ENCODE measurements at regions not wholly inside any gene's neighbourhood (a gene's known extent, or its start where the extent isn't known, plus 50 kb on each side); places are given as distances from the start of the nearest gene placed in this dataset.

GRCh38 chr6:92485487-92485886 lies 933.9 kb downstream of the EPHA7 start:
- no peak for FAIRE-seq

DNA sequence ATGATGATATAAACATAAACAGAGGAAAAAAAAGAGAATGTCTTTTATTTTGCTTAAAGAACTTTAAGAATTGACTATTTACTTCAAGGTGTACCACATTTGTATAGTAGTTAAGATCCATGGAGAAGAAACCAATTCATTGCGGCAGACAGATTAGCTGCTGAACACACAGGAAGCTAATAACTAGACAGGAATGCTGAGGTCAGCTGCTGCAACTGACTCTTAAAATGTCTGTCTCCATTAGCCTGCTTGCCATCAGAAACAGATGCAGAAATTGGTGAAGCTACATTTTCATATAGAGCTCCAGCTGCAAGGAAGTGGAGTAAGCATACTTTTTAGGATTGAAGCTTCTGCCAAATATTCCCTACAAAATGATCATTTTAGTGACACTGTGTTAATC lies 939.5 kb downstream of the EPHA7 start:
- FAIRE-seq (no peak), DNase-seq (ENCODE audit: insufficient read length) (no peak)
- TF ChIP-seq TAF1 (IDR thresholded peaks at IDR 0.05; ENCODE audit: borderline replicate concordance, low read depth, low read length) (no peak), POLR2A (IDR thresholded peaks at IDR 0.05; ENCODE audit: low read depth, low read length) (no peak), POLR2AphosphoS5 (IDR thresholded peaks at IDR 0.05; ENCODE audit: low read depth, low read length) (no peak)

More at GRCh38 chr6:92485487-92485886, 933.9 kb downstream of the EPHA7 start:
- TF ChIP-seq TAF1 (IDR thresholded peaks at IDR 0.05; ENCODE audit: borderline replicate concordance, low read depth, low read length) (no peak), POLR2A (IDR thresholded peaks at IDR 0.05; ENCODE audit: low read depth, low read length) (no peak), POLR2AphosphoS5 (IDR thresholded peaks at IDR 0.05; ENCODE audit: low read depth, low read length) (no peak)
- DNase-seq (ENCODE audit: insufficient read length): no peak

DNA sequence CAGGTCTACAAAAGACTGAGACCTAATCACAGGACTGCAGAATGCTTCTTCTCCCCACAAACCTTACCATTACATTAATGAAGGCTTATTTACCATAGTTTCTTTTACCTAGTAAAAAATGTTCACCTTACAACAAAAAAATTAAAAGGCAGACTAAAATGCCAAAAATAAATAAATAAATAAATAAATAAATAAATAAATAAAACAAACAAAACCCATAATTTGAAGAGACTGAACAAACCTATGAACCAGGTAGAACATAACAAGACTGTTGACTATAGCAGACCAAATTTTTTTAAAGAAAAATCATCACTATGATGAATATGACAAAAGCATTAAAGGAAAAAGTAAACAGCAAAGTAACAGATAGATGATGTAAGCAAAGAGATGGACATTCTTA lies 946.3 kb downstream of the EPHA7 start:
- TF ChIP-seq TAF1 (IDR thresholded peaks at IDR 0.05; ENCODE audit: borderline replicate concordance, low read depth, low read length) (no peak), POLR2A (IDR thresholded peaks at IDR 0.05; ENCODE audit: low read depth, low read length) (no peak), POLR2AphosphoS5 (IDR thresholded peaks at IDR 0.05; ENCODE audit: low read depth, low read length) (no peak)
- FAIRE-seq: no peak

GRCh38 chr6:92469186-92469828 lies 950.1 kb downstream of the EPHA7 start:
- no peak for DNase-seq (ENCODE audit: insufficient read length)
- FAIRE-seq: no peak
- TF ChIP-seq POLR2AphosphoS5 (IDR thresholded peaks at IDR 0.05; ENCODE audit: low read depth, low read length) (no peak), POLR2A (IDR thresholded peaks at IDR 0.05; ENCODE audit: low read depth, low read length) (no peak), TAF1 (IDR thresholded peaks at IDR 0.05; ENCODE audit: borderline replicate concordance, low read depth, low read length) (no peak)

More for the DNA sequence above, 946.3 kb downstream of the EPHA7 start:
- DNase-seq (ENCODE audit: insufficient read length): no peak

GRCh38 chr6:92468066-92468465 lies 951.3 kb downstream of the EPHA7 start:
- TF ChIP-seq POLR2AphosphoS5 (IDR thresholded peaks at IDR 0.05; ENCODE audit: low read depth, low read length) (no peak), TAF1 (IDR thresholded peaks at IDR 0.05; ENCODE audit: borderline replicate concordance, low read depth, low read length) (no peak), POLR2A (IDR thresholded peaks at IDR 0.05; ENCODE audit: low read depth, low read length) (no peak)
- FAIRE-seq (no peak), DNase-seq (ENCODE audit: insufficient read length) (no peak)

- FAIRE-seq (no peak), DNase-seq (ENCODE audit: insufficient read length) (no peak)
- TF ChIP-seq POLR2AphosphoS5 (IDR thresholded peaks at IDR 0.05; ENCODE audit: low read depth, low read length) (no peak), POLR2A (IDR thresholded peaks at IDR 0.05; ENCODE audit: low read depth, low read length) (no peak), TAF1 (IDR thresholded peaks at IDR 0.05; ENCODE audit: borderline replicate concordance, low read depth, low read length) (no peak)
Measured at GRCh38 chr6:92460133-92460532, 959.2 kb downstream of the EPHA7 start.

- FAIRE-seq: no peak
- no peak for DNase-seq (ENCODE audit: insufficient read length)
- TF ChIP-seq POLR2AphosphoS5 (IDR thresholded peaks at IDR 0.05; ENCODE audit: low read depth, low read length): no peak
- no peak for TF ChIP-seq POLR2A (IDR thresholded peaks at IDR 0.05; ENCODE audit: low read depth, low read length)
- TF ChIP-seq TAF1 (IDR thresholded peaks at IDR 0.05; ENCODE audit: borderline replicate concordance, low read depth, low read length): no peak
Measured at GRCh38 chr6:92459606-92460005, 959.8 kb downstream of the EPHA7 start.

- FAIRE-seq: no peak
- TF ChIP-seq TAF1 (IDR thresholded peaks at IDR 0.05; ENCODE audit: borderline replicate concordance, low read depth, low read length) (no peak), POLR2AphosphoS5 (IDR thresholded peaks at IDR 0.05; ENCODE audit: low read depth, low read length) (no peak), POLR2A (IDR thresholded peaks at IDR 0.05; ENCODE audit: low read depth, low read length) (no peak)
- no peak for DNase-seq (ENCODE audit: insufficient read length)
Measured at GRCh38 chr6:92446052-92446451, 973.3 kb downstream of the EPHA7 start.

DNA sequence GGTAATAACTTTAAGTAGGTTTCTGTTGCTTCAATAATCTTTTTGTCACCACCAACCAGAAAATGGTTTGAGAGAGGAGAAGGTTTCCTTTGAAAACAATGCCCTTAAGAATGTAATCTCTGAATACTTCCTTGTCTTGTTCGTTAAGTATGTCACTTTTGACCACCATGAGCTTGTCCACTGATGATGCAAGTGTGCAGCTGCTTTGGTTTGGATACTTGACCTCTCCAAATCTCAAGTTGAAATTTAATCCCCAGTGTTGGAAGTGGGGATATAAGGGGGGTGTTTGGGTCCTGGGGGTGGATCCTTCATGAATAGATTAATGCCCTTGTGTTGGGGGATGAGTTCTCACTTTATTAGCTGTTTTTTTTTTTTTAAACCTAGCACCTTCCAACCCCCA lies 985.4 kb downstream of the EPHA7 start:
- DNase-seq (ENCODE audit: insufficient read length) (no peak), FAIRE-seq (no peak)
- TF ChIP-seq TAF1 (IDR thresholded peaks at IDR 0.05; ENCODE audit: borderline replicate concordance, low read depth, low read length): no peak
- TF ChIP-seq POLR2A (IDR thresholded peaks at IDR 0.05; ENCODE audit: low read depth, low read length): no peak
- no peak for TF ChIP-seq POLR2AphosphoS5 (IDR thresholded peaks at IDR 0.05; ENCODE audit: low read depth, low read length)

GRCh38 chr6:92431502-92431901 lies 987.9 kb downstream of the EPHA7 start:
- FAIRE-seq (no peak), DNase-seq (ENCODE audit: insufficient read length) (no peak)
- TF ChIP-seq POLR2AphosphoS5 (IDR thresholded peaks at IDR 0.05; ENCODE audit: low read depth, low read length) (no peak), POLR2A (IDR thresholded peaks at IDR 0.05; ENCODE audit: low read depth, low read length) (no peak), TAF1 (IDR thresholded peaks at IDR 0.05; ENCODE audit: borderline replicate concordance, low read depth, low read length) (no peak)

DNA sequence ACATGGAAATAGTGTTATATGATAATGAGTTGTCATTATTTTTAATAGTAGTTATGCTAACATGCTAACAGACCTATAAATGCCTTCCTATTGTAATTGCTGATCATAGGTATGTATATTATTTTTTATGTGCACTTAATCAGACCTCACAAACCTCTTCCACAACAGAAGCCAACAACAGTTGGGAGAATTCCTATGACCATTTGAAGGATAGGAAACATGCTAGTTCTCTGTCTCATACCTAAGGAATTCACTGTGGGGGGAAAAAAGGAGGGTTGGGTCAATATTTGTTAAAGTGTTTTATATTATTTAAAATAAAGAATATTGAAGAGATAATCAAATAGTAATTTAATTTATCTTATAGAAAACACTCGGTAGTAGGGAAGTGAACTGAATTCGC lies 990.9 kb downstream of the EPHA7 start:
- TF ChIP-seq POLR2AphosphoS5 (IDR thresholded peaks at IDR 0.05; ENCODE audit: low read depth, low read length) (no peak), TAF1 (IDR thresholded peaks at IDR 0.05; ENCODE audit: borderline replicate concordance, low read depth, low read length) (no peak), POLR2A (IDR thresholded peaks at IDR 0.05; ENCODE audit: low read depth, low read length) (no peak)
- DNase-seq (ENCODE audit: insufficient read length): no peak
- FAIRE-seq: no peak

DNA sequence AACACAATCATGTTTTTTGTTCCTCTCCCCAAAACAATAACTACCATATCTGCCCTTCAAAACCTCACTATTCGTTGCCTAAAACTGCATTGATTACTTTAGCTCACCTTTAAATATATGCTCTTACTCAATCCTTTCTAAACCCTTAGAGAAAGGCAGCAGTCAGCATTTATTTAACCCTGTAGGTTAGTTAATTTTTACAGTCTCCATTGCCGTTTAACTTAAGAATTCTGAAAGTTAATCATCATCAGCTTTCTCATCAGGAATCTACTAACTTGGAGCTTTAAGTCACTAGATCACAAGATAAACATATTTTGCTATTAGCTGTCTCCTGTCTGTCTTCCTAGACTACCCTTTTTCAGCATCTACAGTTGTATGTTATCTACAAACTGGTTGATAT lies 991.9 kb downstream of the EPHA7 start:
- no peak for FAIRE-seq
- no peak for DNase-seq (ENCODE audit: insufficient read length)
- TF ChIP-seq POLR2AphosphoS5 (IDR thresholded peaks at IDR 0.05; ENCODE audit: low read depth, low read length): no peak
- TF ChIP-seq TAF1 (IDR thresholded peaks at IDR 0.05; ENCODE audit: borderline replicate concordance, low read depth, low read length): no peak
- no peak for TF ChIP-seq POLR2A (IDR thresholded peaks at IDR 0.05; ENCODE audit: low read depth, low read length)
